Left lung (tissue), 4 donors: ENCODE measurements at regions not wholly inside any gene's neighbourhood (a gene's known extent, or its start where the extent isn't known, plus 50 kb on each side); places are given as distances from the start of the nearest gene placed in this dataset.

Experiments
- ATAC-seq: fragments of 200-7000 bp; cut with Tn5 transposase; one replicate; pipeline ENCODE4 v1.9.1; 2020; ENCODE audit warnings: moderate library complexity
- DNase-seq, 4 donors: peaks; one replicate each; pipeline ENCODE4 v3.0.0-alpha.2; 2013 to 2020
- H3K27ac ChIP-seq, 2 donors: fragments of 200-600 bp; sonication (generic) in 1 of 2; one replicate each; pipeline versions ENCODE4 v1.5.0 to v1.8.0; 2020 to 2021
- H3K27me3 ChIP-seq, 2 donors: fragments of 200-600 bp; sonication (generic) in 1 of 2; one replicate each; pipeline versions ENCODE4 v1.5.0 to v1.8.0; 2020 to 2021
- H3K36me3 ChIP-seq, 2 donors: fragments of 200-600 bp; sonication (generic) in 1 of 2; one replicate each; pipeline versions ENCODE4 v1.5.0 to v1.8.0; 2020 to 2021
- H3K4me1 ChIP-seq, 2 donors: fragments of 200-600 bp; one replicate each; pipeline ENCODE4 v1.8.0; 2021
- H3K4me3 ChIP-seq, 2 donors: fragments of 200-600 bp; sonication (generic) in 1 of 2; one replicate each; pipeline versions ENCODE4 v1.5.0 to v1.8.0; 2020 to 2021; ENCODE audit warnings: mild to moderate bottlenecking in 1 of 2
- H3K9me3 ChIP-seq, 2 donors: fragments of 200-600 bp; sonication (generic) in 1 of 2; one replicate each; pipeline versions ENCODE4 v1.5.0 to v1.8.0; 2020 to 2021
- intact Hi-C, 2 donors: fragments of 100-400 bp; cut with DNase I; formaldehyde crosslinking; loops; one replicate each; pipeline versions ENCODE4 v1.11.2 to v1.14.2; 2022
- TF ChIP-seq, protein P1 (sequence below), 2 donors: fragments of 200-600 bp; sonication (generic) in 1 of 2; IDR thresholded peaks; one replicate each; pipeline versions ENCODE4 v1.5.0 to v1.8.0; 2021; ENCODE audit warnings: antibody characterized with exemption in 2 of 2
- donor health status: DM: no; HTN: yes; CAD: no.
- donor health status: DM: no; HTN: no; CAD: no.

DNA sequence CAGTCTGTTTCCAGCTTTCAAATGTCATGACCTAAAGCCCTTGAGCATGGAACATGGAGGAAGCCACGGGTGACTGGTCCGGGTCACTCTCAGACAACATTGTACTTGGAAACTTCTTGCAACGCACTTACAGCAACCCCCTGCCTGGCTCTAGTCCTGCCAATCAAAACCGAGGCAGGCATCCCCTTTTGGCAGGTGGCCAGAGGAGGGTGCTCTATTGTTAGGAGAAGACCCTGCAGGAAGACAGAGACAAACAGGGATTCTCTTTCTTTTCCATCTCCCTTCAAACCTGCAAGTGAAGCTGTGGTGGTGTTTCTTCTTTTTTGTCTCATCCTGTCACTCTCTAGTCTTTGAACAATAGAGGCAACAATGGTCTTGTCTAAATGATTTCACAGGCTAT, 667.2 kb downstream of the ZEB2 start:
- Histone ChIP-seq H3K27ac (no peak overlapping the region), H3K9me3 (no peaks in the 10 kb centered on the region), H3K27me3 (no peaks in the 10 kb centered on the region), H3K36me3 (no peaks in the 10 kb centered on the region), H3K4me1 (no peaks in the 10 kb centered on the region), H3K4me3 (no peak overlapping the region)
- ATAC-seq: no peak
- intact Hi-C loops: no loop called here
- DNase-seq: no peak
- TF ChIP-seq, protein P1, sequence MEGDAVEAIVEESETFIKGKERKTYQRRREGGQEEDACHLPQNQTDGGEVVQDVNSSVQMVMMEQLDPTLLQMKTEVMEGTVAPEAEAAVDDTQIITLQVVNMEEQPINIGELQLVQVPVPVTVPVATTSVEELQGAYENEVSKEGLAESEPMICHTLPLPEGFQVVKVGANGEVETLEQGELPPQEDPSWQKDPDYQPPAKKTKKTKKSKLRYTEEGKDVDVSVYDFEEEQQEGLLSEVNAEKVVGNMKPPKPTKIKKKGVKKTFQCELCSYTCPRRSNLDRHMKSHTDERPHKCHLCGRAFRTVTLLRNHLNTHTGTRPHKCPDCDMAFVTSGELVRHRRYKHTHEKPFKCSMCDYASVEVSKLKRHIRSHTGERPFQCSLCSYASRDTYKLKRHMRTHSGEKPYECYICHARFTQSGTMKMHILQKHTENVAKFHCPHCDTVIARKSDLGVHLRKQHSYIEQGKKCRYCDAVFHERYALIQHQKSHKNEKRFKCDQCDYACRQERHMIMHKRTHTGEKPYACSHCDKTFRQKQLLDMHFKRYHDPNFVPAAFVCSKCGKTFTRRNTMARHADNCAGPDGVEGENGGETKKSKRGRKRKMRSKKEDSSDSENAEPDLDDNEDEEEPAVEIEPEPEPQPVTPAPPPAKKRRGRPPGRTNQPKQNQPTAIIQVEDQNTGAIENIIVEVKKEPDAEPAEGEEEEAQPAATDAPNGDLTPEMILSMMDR (IDR thresholded peaks at IDR 0.05): no peak

- Histone ChIP-seq H3K36me3 (no peaks in the 10 kb centered on the region), H3K9me3 (no peaks in the 10 kb centered on the region), H3K27ac (no peak overlapping the region), H3K27me3 (no peaks in the 10 kb centered on the region), H3K4me3 (no peak overlapping the region), H3K4me1 (no peaks in the 10 kb centered on the region)
- intact Hi-C loops: no loop called here
- TF ChIP-seq, protein P1 (IDR thresholded peaks at IDR 0.05): no peak
- ATAC-seq: no peak
- DNase-seq: no peak
These were observed 669.8 kb downstream of the ZEB2 start for GRCh38 chr2:143850084-143850483.

- DNase-seq (no peak), ATAC-seq (no peak)
- intact Hi-C loops: no loop called here
- Histone ChIP-seq H3K27ac (no peak overlapping the region), H3K36me3 (no peaks in the 10 kb centered on the region), H3K4me3 (no peak overlapping the region), H3K9me3 (no peaks in the 10 kb centered on the region), H3K4me1 (no peaks in the 10 kb centered on the region), H3K27me3 (no peaks in the 10 kb centered on the region)
- TF ChIP-seq, protein P1 (IDR thresholded peaks at IDR 0.05): no peak
These were observed 672.7 kb downstream of the ZEB2 start for GRCh38 chr2:143847257-143847656.

DNA sequence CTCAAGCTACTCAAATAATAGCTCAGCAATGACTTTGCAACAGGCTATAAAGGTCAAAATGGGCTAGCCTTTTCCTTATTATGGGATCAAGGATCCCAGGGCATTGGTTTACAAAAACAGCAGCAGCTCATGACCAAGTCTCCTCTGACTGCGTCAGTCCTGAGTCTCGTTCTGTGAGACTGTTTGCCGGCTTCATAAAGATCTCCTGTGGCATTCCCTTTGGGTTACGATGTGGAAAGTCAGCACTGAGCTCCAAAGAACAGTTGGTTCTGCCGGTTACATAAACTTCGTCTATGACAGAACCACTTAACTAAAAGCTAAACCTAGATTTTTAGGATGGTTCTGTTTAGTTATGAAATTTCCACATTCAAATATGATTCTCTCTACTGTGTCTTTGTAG, 674.9 kb downstream of the ZEB2 start:
- no peak overlapping the region for H3K27ac ChIP-seq
- H3K4me1 ChIP-seq: no peaks in the 10 kb centered on the region
- H3K36me3 ChIP-seq: no peaks in the 10 kb centered on the region
- H3K9me3 ChIP-seq: no peaks in the 10 kb centered on the region
- intact Hi-C loops: no loop called here
- DNase-seq (no peak), ATAC-seq (no peak)
- TF ChIP-seq, protein P1 (IDR thresholded peaks at IDR 0.05): no peak
- no peaks in the 10 kb centered on the region for H3K27me3 ChIP-seq
- no peak overlapping the region for H3K4me3 ChIP-seq

DNA sequence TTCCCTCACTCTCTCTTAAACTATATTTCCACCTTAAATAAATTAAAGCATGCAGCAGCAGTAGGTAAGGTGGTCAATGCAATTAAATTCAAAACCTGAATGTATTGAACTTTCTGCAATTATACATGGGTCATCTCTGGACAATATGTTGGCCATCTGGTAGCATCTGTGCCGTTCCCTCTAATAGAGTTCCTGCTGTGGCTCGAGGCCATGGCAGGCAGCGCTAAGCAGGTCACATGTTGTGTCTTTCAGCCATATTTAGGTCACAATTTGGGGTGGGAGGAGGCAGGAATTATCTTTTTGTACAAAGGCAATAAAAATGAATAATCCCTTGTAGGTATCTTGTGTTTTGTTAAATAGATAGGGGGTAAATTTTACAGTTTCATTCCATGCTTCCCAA, 676.2 kb downstream of the ZEB2 start:
- Histone ChIP-seq H3K9me3 (no peaks in the 10 kb centered on the region), H3K4me3 (no peak overlapping the region), H3K27ac (no peak overlapping the region), H3K36me3 (no peaks in the 10 kb centered on the region), H3K27me3 (no peaks in the 10 kb centered on the region), H3K4me1 (no peaks in the 10 kb centered on the region)
- TF ChIP-seq, protein P1 (IDR thresholded peaks at IDR 0.05): no peak
- intact Hi-C loops: no loop called here
- ATAC-seq: no peak
- no peak for DNase-seq
